HUES6 (cell line): ENCODE measurements at regions not wholly inside any gene's neighbourhood (a gene's known extent, or its start where the extent isn't known, plus 50 kb on each side); places are given as distances from the start of the nearest gene placed in this dataset.

ENCODE experiments used
- H3K27ac ChIP-seq: 2 replicates; pipeline ENCODE4 v1.7.0; 2013; ENCODE audit warnings: low read depth, mild to moderate bottlenecking, low read length, inconsistent platforms
- H3K27me3 ChIP-seq: 2 replicates; pipeline ENCODE4 v1.6.1; 2013; ENCODE audit warnings: low read length; ENCODE audit not compliant: control insufficient read depth, insufficient read depth
- H3K36me3 ChIP-seq: 2 replicates; pipeline ENCODE4 v1.6.1; 2013; ENCODE audit warnings: low read length; ENCODE audit not compliant: control insufficient read depth, insufficient read depth
- H3K4me1 ChIP-seq: 2 replicates; pipeline ENCODE4 v1.6.1; 2013; ENCODE audit warnings: low read length; ENCODE audit not compliant: control insufficient read depth, insufficient read depth
- H3K4me3 ChIP-seq: 2 replicates; pipeline ENCODE4 v1.5.1; 2013; ENCODE audit warnings: low read depth, low read length
- H3K9ac ChIP-seq: one replicate; pipeline ENCODE4 v1.6.1; 2013; ENCODE audit warnings: mild to moderate bottlenecking, low read length
- H3K9me3 ChIP-seq: 2 replicates; pipeline ENCODE4 v1.6.1; 2013; ENCODE audit warnings: low read depth, low read length; ENCODE audit not compliant: control insufficient read depth, insufficient read depth

GRCh38 chr5:169429044-169429443, 128.1 kb upstream of the SLIT3 start:
- H3K27ac ChIP-seq, result no peak overlapping the region

GRCh38 chr5:169426784-169427183, 125.8 kb upstream of the SLIT3 start:
- H3K4me3 ChIP-seq, result no peak overlapping the region; the same call in 1 of the 2 replicates
- peaks cover 21% of the 10 kb centered on the region for H3K4me1 ChIP-seq
- no peaks in the 10 kb centered on the region for H3K36me3 ChIP-seq
- no peak overlapping the region for H3K9ac ChIP-seq
- no peaks in the 10 kb centered on the region for H3K27me3 ChIP-seq
- H3K9me3 ChIP-seq, result no peaks in the 10 kb centered on the region
- H3K27ac ChIP-seq, result no peak overlapping the region

More at GRCh38 chr5:169429044-169429443, 128.1 kb upstream of the SLIT3 start:
- H3K36me3 ChIP-seq, result no peaks in the 10 kb centered on the region
- H3K9me3 ChIP-seq, result no peaks in the 10 kb centered on the region
- no peaks in the 10 kb centered on the region for H3K27me3 ChIP-seq
- H3K4me1 ChIP-seq, result peaks cover 21% of the 10 kb centered on the region
- H3K4me3 ChIP-seq, result no peak overlapping the region
- no peak overlapping the region for H3K9ac ChIP-seq

GRCh38 chr5:169424670-169425378, 123.9 kb upstream of the SLIT3 start:
- H3K9me3 ChIP-seq, result no peaks in the 10 kb centered on the region
- H3K4me1 ChIP-seq, result peaks cover 21% of the 10 kb centered on the region
- no peaks in the 10 kb centered on the region for H3K36me3 ChIP-seq
- no peak overlapping the region for H3K4me3 ChIP-seq
- H3K27me3 ChIP-seq, result no peaks in the 10 kb centered on the region
- no peak overlapping the region for H3K27ac ChIP-seq
- H3K9ac ChIP-seq, result no peak overlapping the region

GRCh38 chr5:169424279-169424655, 123.3 kb upstream of the SLIT3 start:
- H3K27ac ChIP-seq, result no peak overlapping the region
- H3K9me3 ChIP-seq, result no peaks in the 10 kb centered on the region
- no peaks in the 10 kb centered on the region for H3K36me3 ChIP-seq

GRCh38 chr5:169423580-169424278, 122.8 kb upstream of the SLIT3 start:
- no peak overlapping the region for H3K9ac ChIP-seq
- no peaks in the 10 kb centered on the region for H3K27me3 ChIP-seq
- H3K4me3 ChIP-seq, result no peak overlapping the region
- peaks cover 21% of the 10 kb centered on the region for H3K4me1 ChIP-seq
- H3K9me3 ChIP-seq, result no peaks in the 10 kb centered on the region
- H3K27ac ChIP-seq, result no peak overlapping the region
- H3K36me3 ChIP-seq, result no peaks in the 10 kb centered on the region

More at GRCh38 chr5:169424279-169424655, 123.3 kb upstream of the SLIT3 start:
- no peak overlapping the region for H3K4me3 ChIP-seq
- no peak overlapping the region for H3K9ac ChIP-seq
- no peaks in the 10 kb centered on the region for H3K27me3 ChIP-seq
- peaks cover 21% of the 10 kb centered on the region for H3K4me1 ChIP-seq

- Histone ChIP-seq H3K9ac (no peak overlapping the region), H3K27ac (no peak overlapping the region), H3K4me1 (peaks cover 20% of the 10 kb centered on the region), H3K4me3 (no peak overlapping the region), H3K36me3 (no peaks in the 10 kb centered on the region), H3K27me3 (no peaks in the 10 kb centered on the region), H3K9me3 (peaks cover 5% of the 10 kb centered on the region; the same call in 1 of the 2 replicates)
These were observed 121.1 kb upstream of the SLIT3 start for GRCh38 chr5:169422087-169422486.

DNA sequence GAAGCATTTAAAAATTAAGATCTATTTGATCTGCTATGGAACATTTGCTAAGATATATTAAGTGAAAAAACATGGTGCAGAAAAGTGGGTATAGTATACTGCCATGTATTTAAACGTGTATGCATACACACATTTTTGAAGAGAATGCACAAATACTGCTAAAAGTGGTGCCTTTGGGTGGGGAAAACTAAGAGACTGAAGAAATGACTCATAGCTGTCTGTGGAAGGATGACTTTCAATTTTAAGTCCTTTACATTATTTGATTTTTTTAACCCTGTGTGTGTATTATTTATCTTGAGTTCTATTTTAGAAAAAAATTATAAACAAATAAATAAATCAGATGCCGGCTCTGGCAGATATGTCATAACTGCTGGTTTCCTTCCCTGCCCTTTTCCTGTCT, 120.7 kb upstream of the SLIT3 start:
- Histone ChIP-seq H3K9me3 (peaks cover 5% of the 10 kb centered on the region; the same call in 1 of the 2 replicates), H3K27ac (no peak overlapping the region), H3K36me3 (no peaks in the 10 kb centered on the region), H3K4me3 (no peak overlapping the region), H3K4me1 (peaks cover 20% of the 10 kb centered on the region), H3K9ac (no peak overlapping the region), H3K27me3 (no peaks in the 10 kb centered on the region)

GRCh38 chr5:169417676-169418075, 116.7 kb upstream of the SLIT3 start:
- Histone ChIP-seq H3K9me3 (peaks cover 5% of the 10 kb centered on the region; the same call in 1 of the 2 replicates), H3K9ac (no peak overlapping the region), H3K27ac (no peak overlapping the region), H3K4me1 (peaks cover 7% of the 10 kb centered on the region; the same call in 1 of the 2 replicates), H3K27me3 (no peaks in the 10 kb centered on the region), H3K36me3 (no peaks in the 10 kb centered on the region), H3K4me3 (no peak overlapping the region)

GRCh38 chr5:169416583-169417196, 115.8 kb upstream of the SLIT3 start:
- Histone ChIP-seq H3K4me3 (no peak overlapping the region), H3K27ac (no peak overlapping the region)

DNA sequence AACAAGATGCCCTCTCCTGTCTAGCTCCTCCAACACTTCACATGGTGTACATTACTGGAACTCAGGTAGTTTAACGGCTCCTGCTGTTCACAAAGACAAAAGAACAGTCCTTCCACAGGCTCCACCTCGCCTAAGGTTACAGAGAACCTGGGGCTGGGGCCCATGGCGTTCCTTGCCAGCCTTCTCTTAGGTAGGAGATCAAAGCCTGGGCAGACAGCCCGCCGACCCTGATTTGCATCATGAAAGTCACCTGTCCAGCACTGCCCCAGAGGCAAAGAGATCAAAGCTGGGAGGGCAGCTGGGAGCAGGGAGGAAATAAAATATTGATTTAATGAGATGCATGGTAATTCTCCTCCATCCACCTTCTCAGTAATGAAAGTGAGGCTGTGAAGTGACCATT, 115.0 kb upstream of the SLIT3 start:
- Histone ChIP-seq H3K4me1 (peaks cover 7% of the 10 kb centered on the region; the same call in 1 of the 2 replicates), H3K36me3 (no peaks in the 10 kb centered on the region), H3K27me3 (no peaks in the 10 kb centered on the region), H3K9me3 (peaks cover 5% of the 10 kb centered on the region; the same call in 1 of the 2 replicates), H3K27ac (no peak overlapping the region), H3K9ac (no peak overlapping the region), H3K4me3 (no peak overlapping the region)

More at GRCh38 chr5:169416583-169417196, 115.8 kb upstream of the SLIT3 start:
- no peak overlapping the region for H3K9ac ChIP-seq
- peaks cover 5% of the 10 kb centered on the region; the same call in 1 of the 2 replicates for H3K9me3 ChIP-seq
- no peaks in the 10 kb centered on the region for H3K27me3 ChIP-seq
- H3K36me3 ChIP-seq, result no peaks in the 10 kb centered on the region
- H3K4me1 ChIP-seq, result peaks cover 7% of the 10 kb centered on the region; the same call in 1 of the 2 replicates

GRCh38 chr5:169415371-169415770, 114.4 kb upstream of the SLIT3 start:
- Histone ChIP-seq H3K27ac (no peak overlapping the region), H3K36me3 (no peaks in the 10 kb centered on the region), H3K27me3 (no peaks in the 10 kb centered on the region), H3K9me3 (peaks cover 5% of the 10 kb centered on the region; the same call in 1 of the 2 replicates), H3K4me3 (no peak overlapping the region), H3K4me1 (peaks cover 7% of the 10 kb centered on the region; the same call in 1 of the 2 replicates), H3K9ac (no peak overlapping the region)
